Thymus (tissue), 11 donors: ENCODE measurements at regions not wholly inside any gene's neighbourhood (a gene's known extent, or its start where the extent isn't known, plus 50 kb on each side); places are given as distances from the start of the nearest gene placed in this dataset.

Experiments used
- DNase-seq, 9 donors: peaks; one replicate each; pipeline ENCODE4 v3.0.0-alpha.2; 2013; ENCODE audit warnings: low spot score in 9 of 9, low read depth in 6 of 9, missing footprints in 1 of 9
- H3K27ac ChIP-seq, 2 donors: one replicate each; pipeline ENCODE4 v1.5.1; 2013; ENCODE audit warnings: control low read depth in 1 of 2, low read depth in 1 of 2, low read length in 1 of 2, mild to moderate bottlenecking in 1 of 2, moderate library complexity in 1 of 2
- H3K27me3 ChIP-seq, 2 donors: one replicate each; pipeline ENCODE4 v1.5.1; 2013; ENCODE audit warnings: low read length in 1 of 2; ENCODE audit not compliant: control insufficient read depth in 2 of 2, insufficient read depth in 1 of 2
- H3K36me3 ChIP-seq, 2 donors: one replicate each; pipeline ENCODE4 v1.5.1; 2013; ENCODE audit warnings: low read length in 1 of 2, mild to moderate bottlenecking in 1 of 2, moderate library complexity in 1 of 2; ENCODE audit not compliant: control insufficient read depth in 2 of 2, insufficient read depth in 2 of 2
- H3K4me1 ChIP-seq, 2 donors: one replicate each; pipeline ENCODE4 v1.5.1; 2013; ENCODE audit warnings: low read length in 2 of 2; ENCODE audit not compliant: control insufficient read depth in 2 of 2, insufficient read depth in 2 of 2
- H3K4me3 ChIP-seq, 2 donors: one replicate each; pipeline ENCODE4 v1.5.1; 2013; ENCODE audit warnings: low read length in 2 of 2, control low read depth in 1 of 2, mild to moderate bottlenecking in 1 of 2
- H3K9me3 ChIP-seq, 2 donors: one replicate each; pipeline ENCODE4 v1.5.1; 2013; ENCODE audit warnings: low read length in 1 of 2, mild to moderate bottlenecking in 1 of 2; ENCODE audit not compliant: control insufficient read depth in 2 of 2, insufficient read depth in 1 of 2
- WGBS: extraction: QIAGEN DNeasy Blood & Tissue Kit; methylation state at CpG from one replicate; pipeline ENCODE4 v1.1.7; 2013; 5-methylcytosine and 5-hydroxymethylcytosine counted together
- donor health status: healthy.

DNA sequence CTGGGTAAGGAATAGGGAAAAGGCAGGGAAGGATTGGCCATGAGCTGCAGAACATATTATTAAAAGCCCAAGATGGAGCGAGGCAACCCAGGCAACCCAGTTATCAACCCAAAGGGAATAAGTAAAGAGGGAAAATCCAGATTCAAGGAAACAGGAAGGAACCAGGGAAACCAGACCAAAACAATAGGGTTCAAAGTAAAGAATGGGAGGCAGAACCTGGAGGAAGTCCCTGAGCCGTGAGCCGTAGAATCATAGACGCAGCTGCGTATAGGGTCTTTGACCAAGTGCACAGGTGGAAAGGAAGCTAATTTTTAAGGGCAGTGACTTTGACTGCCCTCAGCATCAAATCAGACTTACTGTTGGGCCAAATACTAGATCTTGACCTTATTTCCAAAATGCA lies 98.5 kb upstream of the SRD5A3 start:
- H3K9me3 ChIP-seq = no peaks in the 10 kb centered on the region
- no peak for DNase-seq
- H3K27me3 ChIP-seq = no peaks in the 10 kb centered on the region
- no peaks in the 10 kb centered on the region for H3K4me1 ChIP-seq
- WGBS = 94% methylated on average over 5 of the region's 5 CpGs
- H3K4me3 ChIP-seq = no peak overlapping the region
- H3K36me3 ChIP-seq = no peaks in the 10 kb centered on the region
- no peak overlapping the region for H3K27ac ChIP-seq

DNA sequence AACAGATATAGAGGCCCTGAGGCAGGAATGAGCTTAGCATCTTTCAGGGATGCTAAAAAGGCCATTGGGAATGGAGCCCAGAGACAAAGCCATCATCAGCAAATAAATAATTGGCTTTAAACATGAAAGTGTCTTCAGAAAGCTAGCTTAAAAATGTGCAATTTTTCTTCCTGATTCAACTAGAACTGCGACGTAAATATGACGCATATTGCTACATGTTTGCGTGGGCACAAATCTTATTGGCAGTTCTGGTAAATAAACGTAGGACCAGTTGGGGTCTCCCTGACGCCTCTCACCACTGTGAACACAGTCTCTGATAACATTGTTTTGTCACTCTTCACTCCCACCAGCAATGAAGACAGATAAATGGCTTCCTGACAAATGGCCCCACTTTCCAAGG lies 97.3 kb upstream of the SRD5A3 start:
- DNase-seq = no peak
- Histone ChIP-seq H3K9me3 (no peaks in the 10 kb centered on the region), H3K27ac (no peak overlapping the region), H3K4me1 (no peaks in the 10 kb centered on the region), H3K4me3 (no peak overlapping the region), H3K36me3 (no peaks in the 10 kb centered on the region), H3K27me3 (no peaks in the 10 kb centered on the region)
- 75% methylated on average over 6 of the region's 6 CpGs for WGBS

DNA sequence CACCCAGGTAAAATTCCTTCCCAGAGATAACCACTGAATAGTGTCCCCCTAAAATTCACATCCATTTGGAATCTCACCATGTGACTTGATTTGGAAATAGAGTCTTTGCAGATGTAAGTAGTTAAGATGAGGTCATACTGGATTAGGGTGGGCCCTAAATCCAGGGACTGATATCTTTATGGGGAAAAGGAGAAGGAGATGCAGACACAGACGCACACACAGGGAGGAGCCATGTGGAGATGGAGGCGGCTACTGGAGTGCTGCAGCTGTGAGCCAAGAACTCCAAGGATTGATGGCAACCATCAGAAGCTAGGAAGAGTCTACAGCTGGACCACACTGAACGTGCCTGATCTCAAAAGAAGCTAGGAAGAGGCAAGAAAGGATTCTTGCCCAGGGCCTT lies 96.6 kb upstream of the SRD5A3 start:
- Histone ChIP-seq H3K4me1 (no peaks in the 10 kb centered on the region), H3K27me3 (no peaks in the 10 kb centered on the region), H3K4me3 (no peak overlapping the region), H3K27ac (no peak overlapping the region), H3K9me3 (no peaks in the 10 kb centered on the region), H3K36me3 (no peaks in the 10 kb centered on the region)
- 91% methylated on average over 3 of the region's 3 CpGs for WGBS
- no peak for DNase-seq

DNA sequence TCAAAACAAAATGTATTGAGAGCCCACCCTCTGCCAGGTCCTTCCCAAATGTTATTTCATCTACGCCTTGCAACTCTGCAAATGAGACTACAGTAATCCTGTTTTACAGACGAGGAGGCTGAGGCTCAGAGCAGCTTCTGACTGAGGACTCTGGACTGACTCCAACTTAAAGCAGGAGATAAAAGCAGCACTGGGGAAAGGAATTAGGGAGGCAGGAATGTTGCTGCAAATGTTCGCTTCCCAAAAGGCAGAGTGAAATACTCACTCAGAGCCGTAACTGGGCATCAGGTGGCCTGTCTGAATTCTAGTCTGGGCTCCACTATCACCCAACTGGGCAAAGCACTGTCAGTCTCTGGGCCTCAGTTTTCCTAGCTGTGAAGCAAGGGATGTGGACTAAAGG lies 94.7 kb upstream of the SRD5A3 start:
- H3K27ac ChIP-seq = no peak overlapping the region
- WGBS = 93% methylated on average over 4 of the region's 4 CpGs
- H3K36me3 ChIP-seq = no peaks in the 10 kb centered on the region

DNA sequence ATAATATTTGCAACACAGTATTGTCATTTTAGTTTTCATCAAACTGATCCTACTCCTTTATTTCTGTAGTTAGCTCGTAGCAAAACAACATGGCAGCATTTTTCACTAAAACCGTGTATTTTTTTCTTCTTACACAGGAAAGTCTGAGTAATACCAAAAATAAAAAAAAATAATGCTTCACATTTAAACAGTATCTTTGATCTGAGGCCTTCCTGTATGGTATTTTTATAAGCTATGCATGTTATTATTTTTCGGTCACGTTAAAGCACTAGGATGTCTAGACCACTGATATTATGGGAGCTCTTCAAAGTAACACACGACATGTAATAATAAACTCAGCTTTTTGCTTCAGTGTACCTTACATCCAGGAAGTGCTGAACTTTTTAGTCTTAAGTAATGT lies 94.1 kb upstream of the SRD5A3 start:
- no peaks in the 10 kb centered on the region for H3K4me1 ChIP-seq
- H3K4me3 ChIP-seq = no peak overlapping the region
- H3K36me3 ChIP-seq = no peaks in the 10 kb centered on the region
- H3K9me3 ChIP-seq = no peaks in the 10 kb centered on the region
- H3K27ac ChIP-seq = no peak overlapping the region
- DNase-seq = no peak
- WGBS = 94% methylated on average over 5 of the region's 5 CpGs
- H3K27me3 ChIP-seq = no peaks in the 10 kb centered on the region

More for the DNA sequence above, 94.7 kb upstream of the SRD5A3 start:
- Histone ChIP-seq H3K4me3 (no peak overlapping the region), H3K9me3 (no peaks in the 10 kb centered on the region), H3K27me3 (no peaks in the 10 kb centered on the region), H3K4me1 (no peaks in the 10 kb centered on the region)
- DNase-seq = no peak

DNA sequence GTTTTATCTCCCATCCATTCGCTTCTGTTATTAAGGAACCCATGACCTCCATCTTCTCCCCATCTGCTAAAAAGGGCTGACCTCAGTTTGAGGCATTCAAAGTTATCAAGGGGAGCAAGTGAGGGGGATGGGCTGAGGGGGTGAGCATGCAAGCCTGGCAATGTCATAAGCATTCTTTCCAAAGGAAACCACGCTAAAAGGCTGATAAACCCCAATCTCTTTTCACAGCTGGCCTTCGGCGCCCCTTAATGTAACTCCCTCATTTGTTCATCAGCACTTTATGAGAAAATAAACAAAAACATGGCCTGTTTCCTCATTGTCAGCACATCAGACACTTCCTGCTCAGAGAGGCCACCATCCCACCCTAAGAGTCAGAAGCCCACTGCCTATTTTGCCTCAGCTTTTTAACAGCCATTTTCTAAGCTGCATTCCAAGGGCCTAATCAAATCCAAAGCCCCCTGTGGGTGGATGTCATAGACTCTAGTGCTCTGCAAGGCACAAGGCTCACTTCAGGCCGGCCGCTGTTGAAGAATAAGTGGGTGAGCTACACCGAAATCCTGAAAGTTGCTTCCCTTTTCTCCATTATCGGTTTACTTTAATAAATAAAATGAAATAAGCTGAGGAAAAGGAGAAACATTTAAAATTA lies 92.0 kb upstream of the SRD5A3 start:
- WGBS = 91% methylated on average over 8 of the region's 8 CpGs
- H3K27ac ChIP-seq = no peak overlapping the region
- DNase-seq = no peak

DNA sequence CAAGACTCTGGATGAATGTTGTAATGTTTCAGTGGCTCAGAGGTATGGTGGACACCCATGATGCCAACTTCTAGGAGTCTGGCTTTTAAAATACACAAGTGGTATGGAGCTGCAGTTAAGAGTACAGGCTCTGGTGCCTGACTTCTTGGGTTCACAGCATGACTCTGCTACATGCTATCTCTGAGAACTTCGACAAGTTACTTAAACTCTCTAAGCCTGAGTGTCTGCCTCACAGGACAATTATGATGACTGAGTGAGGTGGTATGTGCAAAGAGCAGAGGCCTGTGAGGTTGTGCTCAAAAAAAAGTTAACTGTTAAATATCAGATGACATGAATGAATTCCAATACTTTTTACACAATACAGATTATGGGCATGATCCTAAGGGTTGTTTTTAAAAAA lies 90.9 kb upstream of the SRD5A3 start:
- Histone ChIP-seq H3K36me3 (no peaks in the 10 kb centered on the region), H3K9me3 (no peaks in the 10 kb centered on the region), H3K4me1 (no peaks in the 10 kb centered on the region), H3K4me3 (no peak overlapping the region), H3K27ac (no peak overlapping the region), H3K27me3 (no peaks in the 10 kb centered on the region)
- DNase-seq = no peak
- 94% methylated on average over 1 of the region's 1 CpG for WGBS

More for the DNA sequence above, 92.0 kb upstream of the SRD5A3 start:
- no peaks in the 10 kb centered on the region for H3K36me3 ChIP-seq
- H3K4me3 ChIP-seq = no peak overlapping the region
- H3K27me3 ChIP-seq = no peaks in the 10 kb centered on the region
- H3K9me3 ChIP-seq = no peaks in the 10 kb centered on the region
- H3K4me1 ChIP-seq = no peaks in the 10 kb centered on the region

DNA sequence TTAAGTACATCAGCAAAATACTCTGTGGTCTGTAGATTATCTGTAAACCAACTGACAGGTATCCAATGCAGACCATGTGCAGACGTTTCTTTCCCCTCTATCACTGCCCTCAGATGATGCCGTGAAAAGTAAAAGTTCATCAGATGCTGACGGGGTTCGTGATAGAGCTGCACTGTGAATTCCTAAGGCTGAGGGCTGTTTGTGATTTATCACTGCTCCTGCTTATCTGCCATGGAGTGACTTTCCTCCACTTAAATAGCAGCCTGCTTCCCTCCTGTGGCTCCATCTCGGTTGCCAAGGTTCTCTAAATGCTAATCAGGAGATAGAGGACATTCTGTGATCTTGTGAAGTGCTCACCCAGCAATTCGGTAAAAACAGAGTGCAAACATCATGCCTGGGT lies 89.3 kb upstream of the SRD5A3 start:
- Histone ChIP-seq H3K9me3 (no peaks in the 10 kb centered on the region), H3K36me3 (no peaks in the 10 kb centered on the region), H3K4me1 (no peaks in the 10 kb centered on the region), H3K4me3 (no peak overlapping the region), H3K27me3 (no peaks in the 10 kb centered on the region), H3K27ac (no peak overlapping the region)
- 16% methylated on average over 6 of the region's 6 CpGs for WGBS
- DNase-seq = no peak

DNA sequence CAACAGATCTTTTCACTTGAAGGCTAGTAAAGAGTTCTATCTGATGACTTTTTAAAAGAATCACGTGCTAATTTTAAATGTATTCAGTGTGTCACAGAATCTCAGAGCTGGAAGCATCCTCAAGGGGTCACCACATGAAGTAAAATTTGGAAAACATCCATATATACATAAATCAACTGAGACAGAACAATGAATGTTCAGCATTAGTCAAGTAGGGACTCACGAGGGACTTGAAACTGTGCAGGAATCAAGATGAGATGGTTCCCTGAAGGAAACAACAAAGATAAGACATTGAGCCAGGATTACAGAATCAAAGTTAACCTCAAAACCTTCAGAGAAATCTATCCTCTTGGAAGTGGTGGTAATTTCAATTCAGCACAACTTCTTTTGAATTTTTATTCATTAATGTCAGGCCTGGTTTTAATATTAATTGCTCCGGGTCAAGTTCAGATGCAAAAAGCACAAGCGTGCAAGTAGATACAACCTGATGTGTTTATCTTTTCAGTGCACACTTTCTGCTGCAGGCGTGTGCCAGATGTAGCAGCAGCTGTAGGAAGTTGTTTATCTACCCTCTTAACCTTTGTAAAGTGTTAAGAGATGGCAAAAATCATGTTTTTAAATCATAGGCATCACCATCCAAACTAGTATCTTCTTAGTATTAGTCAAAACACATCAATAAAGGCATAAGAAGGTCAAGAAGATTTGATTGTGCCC lies 87.7 kb upstream of the SRD5A3 start:
- no peaks in the 10 kb centered on the region for H3K4me1 ChIP-seq
- 84% methylated on average over 5 of the region's 5 CpGs for WGBS
- no peak for DNase-seq

More for the DNA sequence above, 87.7 kb upstream of the SRD5A3 start:
- no peaks in the 10 kb centered on the region for H3K9me3 ChIP-seq
- H3K4me3 ChIP-seq = no peak overlapping the region
- H3K27ac ChIP-seq = no peak overlapping the region
- no peaks in the 10 kb centered on the region for H3K36me3 ChIP-seq
- no peaks in the 10 kb centered on the region for H3K27me3 ChIP-seq
